ENCODE measurements at regions not wholly inside any gene's neighbourhood (a gene's known extent, or its start where the extent isn't known, plus 50 kb on each side); places are given as distances from the start of the nearest gene placed in this dataset.

GRCh38 chr6:113320653-113321052 lies 536.5 kb upstream of the MARCKS start:
- ChIA-PET POLR2A (no interaction called here), CTCF (interaction anchor here (1.4 kb wide), 1 partner anchor 13 kb away, joined by 4 read pairs; no protein-coding TSS in a partner anchor)
- no peak for DNase-seq (ENCODE audit: low read depth)
- Histone ChIP-seq H3K27me3 (ENCODE audit: control insufficient read depth, insufficient read depth, low read length) (no peaks in the 10 kb centered on the region), H3K36me3 (ENCODE audit: control insufficient read depth, insufficient read depth, low read length) (no peaks in the 10 kb centered on the region), H3K4me3 (ENCODE audit: low read depth, low read length) (no peak overlapping the region)
- no peak for TF ChIP-seq CTCF (IDR thresholded peaks at IDR 0.05; ENCODE audit: insufficient read depth, low read depth, low read length)

- DNase-seq (ENCODE audit: low read depth): no peak
- Histone ChIP-seq H3K27me3 (ENCODE audit: control insufficient read depth, insufficient read depth, low read length) (no peaks in the 10 kb centered on the region), H3K36me3 (ENCODE audit: control insufficient read depth, insufficient read depth, low read length) (no peaks in the 10 kb centered on the region), H3K4me3 (ENCODE audit: low read depth, low read length) (no peak overlapping the region)
- CTCF ChIA-PET: interaction anchor here (0.6 kb wide), 1 partner anchor 151 kb away, joined by 3 read pairs; no protein-coding TSS in a partner anchor
- POLR2A ChIA-PET: no interaction called here
- no peak for TF ChIP-seq CTCF (IDR thresholded peaks at IDR 0.05; ENCODE audit: insufficient read depth, low read depth, low read length)
These were observed 530.4 kb upstream of the MARCKS start for GRCh38 chr6:113326781-113327180.

- Histone ChIP-seq H3K4me3 (ENCODE audit: low read depth, low read length) (no peak overlapping the region), H3K27me3 (ENCODE audit: control insufficient read depth, insufficient read depth, low read length) (no peaks in the 10 kb centered on the region), H3K36me3 (ENCODE audit: control insufficient read depth, insufficient read depth, low read length) (no peaks in the 10 kb centered on the region)
- ChIA-PET CTCF (interaction anchor here (0.6 kb wide), 2 partner anchors 112 to 129 kb away, joined by 3 to 4 read pairs; no protein-coding TSS in a partner anchor), POLR2A (no interaction called here)
- DNase-seq (ENCODE audit: low read depth): no peak
- no peak for TF ChIP-seq CTCF (IDR thresholded peaks at IDR 0.05; ENCODE audit: insufficient read depth, low read depth, low read length)
These were observed 528.2 kb upstream of the MARCKS start for GRCh38 chr6:113328886-113329381.

- Histone ChIP-seq H3K4me3 (ENCODE audit: low read depth, low read length) (no peak overlapping the region), H3K27me3 (ENCODE audit: control insufficient read depth, insufficient read depth, low read length) (no peaks in the 10 kb centered on the region), H3K36me3 (ENCODE audit: control insufficient read depth, insufficient read depth, low read length) (no peaks in the 10 kb centered on the region)
- no peak for DNase-seq (ENCODE audit: low read depth)
- ChIA-PET POLR2A (no interaction called here), CTCF (no interaction called here)
- no peak for TF ChIP-seq CTCF (IDR thresholded peaks at IDR 0.05; ENCODE audit: insufficient read depth, low read depth, low read length)
These were observed 527.1 kb upstream of the MARCKS start for GRCh38 chr6:113329942-113330635.

- CTCF ChIA-PET: no interaction called here
- POLR2A ChIA-PET: interaction anchor here (0.6 kb wide), 1 partner anchor 319 kb away, joined by 6 read pairs; no protein-coding TSS in a partner anchor
- no peaks in the 10 kb centered on the region for H3K36me3 ChIP-seq (ENCODE audit: control insufficient read depth, insufficient read depth, low read length)
- H3K4me3 ChIP-seq (ENCODE audit: low read depth, low read length): no peak overlapping the region
- no peak for TF ChIP-seq CTCF (IDR thresholded peaks at IDR 0.05; ENCODE audit: insufficient read depth, low read depth, low read length)
- H3K27me3 ChIP-seq (ENCODE audit: control insufficient read depth, insufficient read depth, low read length): no peaks in the 10 kb centered on the region
- no peak for DNase-seq (ENCODE audit: low read depth)
These were observed 526.6 kb upstream of the MARCKS start for GRCh38 chr6:113330636-113330946.

Data from BJ (cell line).